Fibroblast of mammary gland (primary cell): ENCODE measurements at regions not wholly inside any gene's neighbourhood (a gene's known extent, or its start where the extent isn't known, plus 50 kb on each side); places are given as distances from the start of the nearest gene placed in this dataset.

ENCODE experiments used
- DNase-seq: peaks from one replicate; pipeline ENCODE4 v3.0.0-alpha.2; 2010; ENCODE audit warnings: low read depth
- H3K4me3 ChIP-seq: 2 replicates; pipeline ENCODE4 v1.5.1; 2011; ENCODE audit warnings: low read depth, mild to moderate bottlenecking, low read length, moderate library complexity; ENCODE audit not compliant: control insufficient read depth
- CTCF ChIP-seq: conservative IDR thresholded peaks from 2 replicates; pipeline ENCODE4 v1.5.1; 2011; ENCODE audit warnings: low read depth, low read length, inconsistent platforms; ENCODE audit not compliant: control insufficient read depth, insufficient read depth

GRCh38 chr3:8329598-8329997 is 172.0 kb upstream of the LMCD1 start:
- DNase-seq: no peak
- TF ChIP-seq CTCF: no peak
- no peak overlapping the region for H3K4me3 ChIP-seq

DNA sequence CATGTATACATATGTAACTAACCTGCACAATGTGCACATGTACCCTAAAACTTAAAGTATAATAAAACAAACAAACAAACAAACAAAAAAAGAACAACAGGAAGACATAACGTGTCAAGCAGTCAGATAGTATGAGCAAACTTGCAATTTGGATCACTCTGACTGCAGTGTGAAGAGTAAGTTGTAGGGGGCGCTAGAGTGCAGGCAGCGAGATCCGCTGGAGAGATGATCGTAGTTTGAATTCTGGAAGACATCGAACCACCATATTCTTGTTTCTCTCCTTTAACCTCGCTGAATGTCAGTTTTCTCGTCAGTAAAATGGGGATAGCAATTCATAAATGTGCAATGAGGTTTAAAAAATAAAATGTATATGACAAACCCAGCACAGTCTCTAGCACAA is 165.2 kb upstream of the LMCD1 start:
- no peak overlapping the region for H3K4me3 ChIP-seq
- peak; percentile 43 for TF ChIP-seq CTCF
- no peak for DNase-seq

DNA sequence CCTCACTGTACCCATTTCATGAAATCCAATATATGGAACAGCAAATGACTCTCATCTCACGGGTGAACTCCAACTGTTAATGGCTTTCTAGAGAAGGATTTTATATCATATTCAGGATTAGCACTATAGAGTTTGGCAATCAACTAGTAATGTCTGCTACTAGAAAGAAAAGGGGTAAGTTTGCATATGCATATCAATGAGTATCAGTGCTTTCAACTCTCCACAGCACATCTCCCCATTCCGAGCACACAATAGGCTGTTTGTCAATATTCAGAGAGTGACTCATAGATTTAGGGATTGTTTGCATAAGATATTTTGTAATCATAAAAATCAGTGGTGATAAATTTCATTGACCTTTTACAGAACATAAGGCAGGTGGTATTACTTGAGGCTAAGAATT is 163.2 kb upstream of the LMCD1 start:
- DNase-seq: no peak
- no peak for TF ChIP-seq CTCF
- no peak overlapping the region for H3K4me3 ChIP-seq

- no peak overlapping the region for H3K4me3 ChIP-seq
- no peak for DNase-seq
- no peak for TF ChIP-seq CTCF
Observed at GRCh38 chr3:8341821-8342247, 159.8 kb upstream of the LMCD1 start.

DNA sequence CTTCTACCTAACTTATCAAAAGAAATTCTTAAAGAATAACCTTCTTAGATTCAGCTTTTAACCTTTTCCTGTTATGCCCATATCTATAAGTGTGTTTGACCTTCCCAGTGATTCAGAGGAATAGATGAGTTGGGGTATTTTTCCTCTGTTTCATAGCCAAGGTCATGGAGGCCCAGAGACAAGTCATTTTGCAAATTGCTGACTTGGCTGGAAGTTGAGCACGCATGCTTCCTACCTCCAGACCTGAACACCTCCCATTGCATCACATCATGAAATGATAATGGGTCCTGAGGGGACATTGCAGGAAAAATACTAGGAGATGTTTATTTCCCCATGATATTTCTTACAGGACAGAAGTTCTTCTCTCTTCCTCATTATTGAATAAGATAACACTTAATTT is 158.6 kb upstream of the LMCD1 start:
- no peak overlapping the region for H3K4me3 ChIP-seq
- TF ChIP-seq CTCF: no peak
- DNase-seq: no peak

DNA sequence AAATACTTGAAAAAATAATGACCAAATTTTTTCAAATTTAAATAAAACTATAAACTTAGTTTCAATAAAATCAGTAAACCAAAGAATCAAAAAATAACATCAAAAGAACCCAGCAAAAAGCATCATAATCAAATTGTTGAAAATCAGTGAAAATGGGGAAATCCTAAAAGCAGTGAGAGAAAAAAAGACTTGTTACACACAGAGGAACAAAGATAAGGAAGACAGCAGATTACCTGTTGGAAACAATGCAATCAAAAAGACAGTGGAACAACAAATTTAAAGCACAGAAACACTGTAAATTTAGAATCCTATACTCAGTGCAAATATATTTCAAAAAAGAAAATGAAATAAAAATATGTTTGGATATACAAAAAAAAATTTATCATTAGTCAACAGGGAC is 156.2 kb upstream of the LMCD1 start:
- no peak overlapping the region for H3K4me3 ChIP-seq
- TF ChIP-seq CTCF: no peak
- no peak for DNase-seq

GRCh38 chr3:8348076-8348475 is 153.5 kb upstream of the LMCD1 start:
- no peak for TF ChIP-seq CTCF
- DNase-seq: no peak

More at GRCh38 chr3:8348076-8348475, 153.5 kb upstream of the LMCD1 start:
- H3K4me3 ChIP-seq: no peak overlapping the region
